NOMO-1 (cell line): ENCODE measurements at regions not wholly inside any gene's neighbourhood (a gene's known extent, or its start where the extent isn't known, plus 50 kb on each side); places are given as distances from the start of the nearest gene placed in this dataset.
"Not testable (repeated sequence)": the region's sequence is repeated elsewhere in the genome, so short reads cannot be mapped to it uniquely, and the experiment has no call there.

Experiments used
- DNase-seq, 2 experiments: peaks; one replicate each; lab custom pipeline; 2025; ENCODE audit not compliant: unreplicated experiment in 2 of 2; lab: John Stamatoyannopoulos, UW

DNA sequence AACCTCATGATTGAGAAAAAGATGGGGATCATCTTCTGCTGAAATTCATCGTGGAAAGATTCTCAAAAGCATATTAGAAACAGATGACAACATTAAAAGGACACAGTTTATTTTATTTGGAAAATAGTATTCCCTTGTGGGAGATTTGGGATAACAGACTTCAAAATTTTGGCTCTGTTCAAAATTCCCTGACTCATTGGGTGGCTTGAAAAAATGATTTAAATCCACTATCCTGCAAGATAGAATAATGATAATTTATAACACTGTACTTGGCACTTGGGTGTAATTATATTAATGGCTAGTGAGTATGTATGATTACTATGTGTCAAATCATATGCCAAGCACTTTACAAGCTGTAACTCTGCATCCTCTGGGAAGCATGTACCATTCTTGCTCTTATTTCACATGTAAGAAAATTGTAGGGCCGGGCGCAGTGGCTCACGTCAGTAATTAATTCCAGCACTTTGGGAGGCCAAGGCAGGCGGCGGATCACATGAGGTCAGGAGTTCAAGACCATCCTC lies 128.8 kb downstream of the LMNTD1 start:
- no peak for DNase-seq

DNA sequence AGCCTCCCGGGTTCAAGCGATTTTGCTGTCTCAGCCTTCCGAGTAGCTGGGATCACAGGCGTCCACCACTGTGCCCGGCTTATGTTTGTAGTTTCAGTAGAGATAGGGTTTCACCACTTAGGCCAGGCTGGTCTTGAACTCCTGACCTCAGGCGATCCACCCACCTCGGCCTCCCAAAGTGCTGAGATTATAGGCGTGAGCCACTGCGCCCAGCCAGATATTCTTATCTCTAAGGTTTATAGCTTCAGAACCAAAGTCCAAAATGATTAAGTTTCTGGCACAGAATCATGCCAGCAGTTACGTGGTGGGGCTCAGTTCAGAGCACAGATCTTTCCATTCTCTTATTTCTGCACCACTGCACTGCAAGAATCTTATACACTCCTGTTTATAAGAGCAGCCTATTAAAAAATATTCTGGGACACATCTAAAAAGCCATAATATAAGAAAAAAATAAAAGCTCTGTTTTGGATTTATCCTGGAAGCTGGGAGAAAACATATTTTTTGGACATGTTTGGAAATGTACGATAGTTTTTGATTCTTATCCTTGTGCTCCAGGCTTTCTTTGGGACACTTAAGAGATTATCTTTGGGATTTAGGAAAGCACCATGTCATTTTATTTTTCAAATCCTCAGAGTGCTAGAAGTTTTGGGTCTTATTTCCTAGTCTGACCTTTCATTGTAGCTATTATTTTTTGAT lies 129.6 kb downstream of the LMNTD1 start:
- DNase-seq, result no peak

DNA sequence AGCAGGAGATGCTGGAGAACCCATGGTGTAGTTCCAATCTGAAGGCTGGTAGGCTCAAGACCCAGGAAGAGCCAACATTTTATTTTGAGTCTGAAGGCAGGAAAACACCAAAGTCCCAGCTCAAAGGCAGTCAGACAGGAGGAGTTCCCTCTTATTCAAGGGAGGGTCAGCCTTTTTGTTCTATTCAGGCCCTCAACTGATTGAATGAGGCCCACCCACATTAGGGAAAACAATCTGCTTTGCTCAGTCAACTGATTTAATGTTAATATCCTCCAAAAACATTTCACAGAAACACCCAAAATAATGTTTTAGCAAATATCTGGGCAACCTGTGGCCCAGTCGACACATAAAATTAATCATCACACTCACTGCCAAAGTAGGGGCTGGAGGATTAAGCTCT lies 130.8 kb downstream of the LMNTD1 start:
- no peak for DNase-seq

DNA sequence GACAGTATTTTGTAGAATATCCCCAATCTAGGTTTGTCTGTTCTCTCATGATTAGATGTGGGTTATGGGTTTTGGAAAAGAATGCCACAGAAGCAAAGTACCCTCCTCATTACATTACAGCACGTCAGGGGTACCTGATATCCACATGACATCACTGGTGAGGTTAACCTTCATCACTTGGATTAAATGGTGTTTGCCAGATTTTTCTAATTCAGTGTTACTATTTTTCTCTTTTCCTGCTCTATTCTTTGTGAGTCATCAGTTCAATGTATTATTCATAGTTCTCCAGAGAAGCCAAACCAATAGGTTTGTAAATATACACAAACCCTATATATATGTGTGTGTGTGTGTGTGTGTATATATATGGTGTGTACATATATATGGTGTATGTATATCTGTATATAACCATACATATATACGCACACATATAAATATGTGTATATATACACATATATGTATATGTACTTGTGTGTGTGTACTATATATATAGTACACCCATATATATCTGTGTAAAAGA lies 131.4 kb downstream of the LMNTD1 start:
- DNase-seq, result no peak

DNA sequence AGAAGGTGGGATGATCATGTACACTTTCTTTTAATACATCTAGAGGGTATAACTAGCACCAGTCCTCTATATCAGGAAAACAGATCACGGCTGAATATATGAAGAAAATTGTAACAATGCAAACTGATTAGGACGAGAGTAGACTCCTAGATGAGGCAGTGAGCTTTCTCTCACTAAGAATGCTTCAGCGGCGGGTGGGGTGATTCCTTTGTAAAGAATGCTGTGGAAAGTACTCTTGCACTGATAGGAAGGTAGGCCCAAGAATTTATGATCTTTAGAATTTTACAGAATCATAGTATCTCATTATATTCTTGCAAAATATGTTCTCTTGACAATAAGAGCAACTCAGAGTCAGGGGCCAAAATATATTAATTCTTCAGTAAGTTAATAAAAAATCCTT lies 133.0 kb downstream of the LMNTD1 start:
- no peak for DNase-seq

DNA sequence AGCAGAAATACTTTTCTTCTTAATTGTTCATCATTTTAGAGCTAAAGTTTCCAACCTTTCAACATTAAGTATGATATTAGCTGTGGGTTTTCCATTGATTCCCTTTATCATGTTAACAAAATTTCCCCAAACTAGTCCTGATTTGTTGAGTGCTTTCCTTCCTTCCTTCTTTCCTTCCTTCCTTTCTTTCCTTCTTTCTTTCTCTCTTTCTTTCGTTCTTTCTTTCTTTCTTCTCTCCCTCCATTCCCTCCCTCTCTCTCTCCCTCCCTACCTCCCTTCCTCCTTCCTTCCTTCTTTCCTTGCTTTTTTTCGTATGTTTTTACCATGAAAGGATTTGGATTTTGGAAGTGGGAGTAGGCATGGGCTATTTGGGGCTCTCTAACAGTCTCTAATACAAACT lies 133.5 kb downstream of the LMNTD1 start:
- no peak for DNase-seq

DNA sequence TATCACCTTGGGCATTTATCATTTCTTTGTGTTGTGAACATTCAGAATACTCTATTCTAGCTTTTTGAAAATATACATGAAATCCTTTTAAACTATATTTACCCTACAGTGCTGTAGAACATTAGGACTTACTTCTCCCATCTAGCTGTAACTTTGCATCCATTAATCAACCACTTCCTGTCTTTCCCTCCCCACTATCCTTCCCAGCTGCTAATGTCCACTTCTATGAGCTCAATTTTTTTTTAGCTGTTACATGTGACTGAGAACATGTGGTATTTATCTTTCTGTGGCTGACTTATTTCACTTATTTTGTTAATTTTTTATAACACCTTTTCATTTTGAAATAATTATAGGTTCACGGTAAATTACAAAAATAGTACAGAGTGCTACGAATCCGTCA lies 136.0 kb downstream of the LMNTD1 start:
- DNase-seq, result no peak

DNA sequence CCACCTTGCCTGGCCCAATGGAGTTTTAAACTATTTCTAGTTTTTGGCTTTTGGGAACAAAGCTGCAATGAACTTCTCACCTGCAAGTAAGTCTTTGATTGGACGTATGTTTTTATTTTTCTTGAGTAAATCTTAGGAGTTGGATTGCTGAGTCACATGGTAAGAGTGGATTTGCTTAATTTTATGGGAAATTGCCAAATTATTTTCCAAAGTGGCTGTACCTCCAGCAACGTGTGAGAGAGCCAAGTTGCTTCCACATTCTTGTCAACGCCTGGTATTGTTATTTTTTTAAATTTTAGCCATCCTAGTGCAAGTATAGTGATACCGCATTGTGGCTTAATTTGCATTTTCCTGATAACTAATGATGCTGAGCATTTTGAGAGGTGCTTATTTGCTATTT lies 136.6 kb downstream of the LMNTD1 start:
- DNase-seq, result no peak

DNA sequence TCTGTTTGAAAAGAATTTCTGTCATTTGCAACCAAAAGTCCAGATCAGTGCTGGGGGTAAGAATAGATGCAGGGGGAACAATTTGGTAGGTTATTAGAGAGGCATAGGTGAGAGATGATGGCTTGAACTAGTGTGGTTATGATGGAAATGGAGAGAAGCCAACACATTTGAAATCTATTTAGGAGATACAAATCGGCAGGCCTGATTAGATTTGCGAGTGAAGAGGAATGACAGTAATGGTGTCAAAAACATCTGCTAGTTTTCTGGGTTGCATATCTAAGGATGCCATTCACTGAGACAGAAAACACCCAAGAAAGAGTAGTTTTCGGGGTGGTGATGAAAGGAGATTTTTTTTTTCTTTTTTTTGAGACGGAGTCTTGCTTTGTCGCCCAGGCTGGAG lies 138.1 kb downstream of the LMNTD1 start:
- DNase-seq, result no peak

DNA sequence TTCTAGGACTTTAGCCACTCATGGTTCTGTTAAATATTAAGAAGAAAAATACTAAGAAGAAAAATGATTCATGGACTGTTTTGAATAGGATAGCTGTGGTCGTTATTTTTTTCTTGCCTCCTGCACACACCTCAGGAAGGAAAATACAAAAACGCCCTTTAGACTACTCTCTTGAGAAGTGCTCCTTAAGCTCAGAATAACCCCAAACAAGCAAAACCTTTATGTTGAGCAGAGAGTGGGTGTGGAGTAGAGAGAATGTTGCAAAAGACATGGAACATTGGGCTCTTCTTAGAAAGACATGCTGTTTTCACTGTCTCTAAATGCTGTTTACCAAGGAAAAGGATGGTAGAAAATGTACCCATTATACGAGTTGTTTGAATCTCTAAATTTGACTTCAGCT lies 140.3 kb downstream of the LMNTD1 start:
- no peak for DNase-seq

DNA sequence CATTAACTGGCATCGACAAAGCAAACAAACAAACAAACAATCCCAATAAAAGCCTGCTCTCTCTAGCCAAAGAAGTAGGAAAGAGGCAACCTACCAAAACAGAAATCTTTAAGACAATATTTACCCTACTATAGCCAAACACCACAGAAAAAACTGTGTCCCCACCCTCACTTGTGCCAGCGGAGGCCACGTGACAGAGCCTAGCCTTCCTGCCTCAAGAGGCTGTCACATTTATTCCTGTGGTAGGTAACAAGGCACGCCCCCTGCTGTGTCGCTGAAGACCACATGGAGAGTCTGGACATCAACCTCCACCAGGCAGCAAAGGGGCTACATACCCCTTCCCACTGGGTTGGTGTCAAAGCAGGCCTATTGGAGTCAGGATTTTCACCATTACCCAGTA lies 148.1 kb downstream of the LMNTD1 start:
- no peak for DNase-seq

DNA sequence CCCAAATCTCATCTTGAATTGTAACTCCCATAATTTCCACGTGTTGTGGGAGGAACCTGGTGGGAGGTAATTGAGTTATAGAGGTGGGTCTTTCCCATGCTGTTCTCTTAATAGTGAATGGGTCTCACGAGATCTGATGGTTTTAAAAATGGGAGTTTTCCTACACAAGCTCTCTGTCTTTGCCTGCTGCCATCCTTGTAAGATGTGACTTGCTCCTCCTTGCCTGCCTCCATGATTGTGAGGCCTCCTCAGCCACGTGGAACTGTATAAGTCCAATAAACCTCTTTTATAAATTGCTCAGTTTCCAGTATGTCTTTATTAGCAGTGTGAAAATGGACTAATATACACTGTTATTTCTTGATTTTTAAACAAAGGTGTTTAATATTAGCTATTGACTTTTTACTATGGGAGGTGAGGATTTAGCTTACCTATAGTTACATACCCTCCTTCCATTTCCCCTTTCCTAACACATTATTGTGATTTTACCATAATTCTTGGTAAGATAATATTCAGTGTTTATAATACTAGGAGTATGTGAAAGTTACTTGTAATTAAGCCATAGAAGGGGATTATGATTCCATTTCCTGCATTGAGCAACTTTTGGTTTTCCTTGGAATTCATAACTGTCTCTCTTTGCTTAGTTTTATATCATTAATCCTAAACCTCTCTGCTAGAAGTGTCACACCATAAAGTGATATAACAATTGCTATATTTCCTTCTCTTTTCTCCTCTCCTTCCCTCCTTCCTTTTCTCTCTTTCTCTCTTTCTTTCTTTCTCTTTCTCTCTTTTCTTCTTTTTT lies 151.0 kb upstream of the KRAS start:
- DNase-seq, result no peak

DNA sequence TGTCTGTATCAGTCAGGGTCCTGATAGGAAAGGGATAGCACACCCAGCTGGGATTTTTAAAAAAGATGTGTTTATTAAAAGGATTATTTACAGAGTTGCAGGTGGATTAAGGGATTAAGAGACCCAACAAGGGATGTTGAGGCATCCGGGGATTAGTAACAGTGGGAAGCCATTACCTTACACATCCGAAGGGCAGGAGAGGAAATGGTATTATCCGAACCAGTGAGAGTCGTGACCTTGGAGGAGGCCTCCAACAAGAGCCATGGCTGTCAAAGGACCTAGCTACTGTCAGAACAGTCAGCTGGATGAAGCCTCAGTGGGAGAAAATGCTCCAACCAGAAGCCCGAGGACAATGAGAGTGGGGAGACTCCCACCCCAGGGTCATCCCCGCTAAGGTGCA lies 146.3 kb upstream of the KRAS start:
- no peak for DNase-seq

DNA sequence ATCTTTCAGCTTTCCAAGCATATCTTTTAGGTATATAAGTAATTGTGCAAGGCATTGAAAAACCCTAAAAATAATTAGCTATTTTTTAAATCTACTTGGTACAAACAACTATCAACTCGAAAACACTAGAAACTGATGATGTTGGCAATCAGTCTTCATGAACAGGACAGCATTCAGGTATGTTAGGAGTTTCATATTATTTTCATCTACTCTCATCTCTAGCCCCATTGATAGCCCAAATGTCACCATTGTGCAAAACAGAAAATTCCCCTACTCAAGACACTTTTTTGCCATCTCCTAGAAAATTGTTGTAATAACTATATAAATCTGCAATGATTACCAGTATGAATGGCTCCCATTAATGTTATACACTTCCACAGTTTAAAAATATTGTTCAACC lies 144.5 kb upstream of the KRAS start:
- DNase-seq, result no peak

DNA sequence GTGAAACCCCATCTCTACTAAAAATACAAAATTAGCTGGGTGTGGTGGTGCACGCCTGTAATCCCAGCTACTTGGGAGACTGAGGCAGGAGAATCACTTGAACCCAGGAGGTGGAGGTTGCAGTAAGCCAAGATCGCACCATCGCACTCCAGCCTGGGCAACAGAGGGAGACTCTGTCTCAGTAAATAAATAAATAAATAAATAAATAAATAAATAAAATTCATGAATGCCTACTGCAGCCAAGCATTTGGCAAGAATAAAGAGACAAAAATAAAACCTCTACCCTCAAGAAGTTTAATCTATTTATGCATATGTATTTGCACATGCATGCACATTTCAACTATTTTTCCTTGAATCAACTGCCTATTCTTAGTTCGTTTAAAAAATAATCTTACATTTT lies 144.0 kb upstream of the KRAS start:
- not testable (repeated sequence) for DNase-seq

DNA sequence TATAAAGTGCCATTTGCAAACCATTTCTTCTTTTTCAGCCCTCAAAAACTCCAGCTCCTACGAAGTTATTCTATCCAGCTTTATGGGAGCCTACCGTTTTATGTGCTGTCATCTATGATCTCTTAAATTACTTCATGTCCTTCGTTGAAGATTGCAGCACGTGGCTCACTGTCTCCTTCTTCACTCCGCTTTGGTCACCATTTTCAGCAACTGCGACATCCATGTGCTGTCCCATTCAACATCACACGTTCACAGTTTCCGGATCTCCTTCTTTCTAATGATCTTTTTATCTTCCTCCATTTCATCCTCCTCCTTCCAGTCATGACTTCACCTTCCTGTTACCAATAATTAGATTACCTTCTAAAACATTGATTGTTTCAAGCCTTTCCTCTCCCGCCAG lies 143.3 kb upstream of the KRAS start:
- no peak for DNase-seq

DNA sequence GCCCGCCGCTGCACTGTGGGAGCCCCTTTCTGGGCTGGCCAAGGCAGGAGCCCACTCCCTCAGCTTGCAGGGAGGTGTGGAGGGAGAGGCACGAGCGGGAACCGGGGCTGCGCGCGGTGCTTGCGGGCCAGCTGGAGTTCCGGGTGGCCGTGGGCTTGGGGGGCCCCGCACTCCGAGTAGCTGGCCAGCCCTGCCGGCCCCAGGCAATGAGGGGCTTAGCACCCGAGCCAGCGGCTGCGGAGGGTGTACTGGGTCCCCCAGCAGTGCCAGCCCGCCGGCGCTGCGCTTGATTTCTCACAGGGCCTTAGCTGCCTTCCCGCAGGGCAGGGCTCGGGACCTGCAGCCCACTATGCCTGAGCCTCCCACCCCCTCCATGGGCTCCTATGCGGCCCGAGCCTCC lies 140.6 kb upstream of the KRAS start:
- DNase-seq, result not testable (repeated sequence)

DNA sequence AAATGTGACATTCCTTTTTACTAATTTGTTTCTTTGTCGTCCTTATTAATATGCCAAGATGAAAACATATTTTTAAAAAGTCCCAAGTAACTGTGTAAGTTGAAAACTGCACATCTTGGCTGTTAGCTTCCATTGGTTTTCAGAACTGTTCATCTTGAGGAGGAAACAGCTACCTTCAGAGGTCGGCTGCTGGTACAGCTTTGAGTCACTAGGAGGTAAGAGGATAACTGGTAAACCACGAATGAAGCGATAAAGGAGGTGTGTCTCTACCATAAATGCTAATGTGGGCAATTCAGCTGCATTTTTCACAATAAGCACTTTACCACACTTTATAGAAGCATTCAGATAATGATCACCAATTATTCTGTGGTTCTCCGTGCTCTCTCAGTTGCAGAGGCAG lies 137.5 kb upstream of the KRAS start:
- DNase-seq, result no peak

DNA sequence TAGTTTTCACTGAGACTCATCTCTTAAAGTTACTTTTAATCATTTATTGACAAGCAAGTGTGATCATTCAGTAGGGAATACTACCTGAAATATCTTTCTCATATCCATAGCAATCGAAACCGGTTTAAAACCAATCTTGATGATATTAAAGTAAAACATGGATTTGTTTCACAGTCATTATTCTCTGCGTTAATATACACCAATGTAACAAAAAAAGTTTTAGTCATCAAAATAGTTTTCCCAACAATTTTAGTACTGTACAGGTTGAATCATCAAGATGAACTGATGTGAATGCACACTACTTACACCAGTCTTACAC lies 137.0 kb upstream of the KRAS start:
- DNase-seq, result no peak

DNA sequence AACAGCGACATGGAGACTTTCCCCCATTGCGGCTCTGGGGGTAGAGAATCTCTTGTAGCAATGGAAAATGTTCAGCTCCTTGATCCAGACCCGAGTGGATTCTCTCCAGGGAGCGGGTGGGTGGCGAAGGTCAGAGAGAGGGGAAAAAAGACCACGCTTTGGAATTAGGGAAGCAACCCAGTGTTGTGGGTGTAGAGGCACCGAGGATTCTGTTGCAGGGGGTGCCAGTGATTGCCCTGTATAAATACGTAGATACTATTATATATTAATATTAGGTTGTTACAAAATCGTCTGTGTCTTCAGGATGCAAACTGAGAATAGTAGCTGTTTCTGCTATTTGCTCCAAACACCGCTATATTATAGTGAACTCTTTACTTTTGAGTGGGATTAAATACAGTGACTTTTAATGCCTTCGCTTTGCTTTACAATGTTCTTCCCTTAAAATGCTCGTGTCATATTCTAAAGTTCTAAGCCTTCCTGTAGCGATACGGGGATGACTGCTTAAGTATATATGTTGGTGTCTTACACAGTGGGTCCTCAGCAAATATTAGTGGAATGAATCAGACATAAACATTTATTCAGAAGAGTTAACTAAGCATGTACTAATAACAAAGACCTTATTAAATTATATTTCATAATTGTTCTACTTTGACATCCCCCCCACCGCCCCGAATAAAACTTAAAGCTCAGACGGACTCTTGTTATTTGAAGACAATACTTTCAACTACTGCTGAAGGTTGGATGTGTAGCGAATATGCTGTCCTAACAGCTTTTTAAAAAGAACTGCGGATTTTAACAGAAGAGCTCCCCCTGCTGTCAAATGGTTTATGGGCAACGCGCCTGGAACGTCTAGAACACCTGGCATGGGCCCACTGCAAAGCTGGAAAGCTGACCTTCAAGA lies 136.4 kb upstream of the KRAS start:
- DNase-seq, result peak; percentile 64 to 88

DNA sequence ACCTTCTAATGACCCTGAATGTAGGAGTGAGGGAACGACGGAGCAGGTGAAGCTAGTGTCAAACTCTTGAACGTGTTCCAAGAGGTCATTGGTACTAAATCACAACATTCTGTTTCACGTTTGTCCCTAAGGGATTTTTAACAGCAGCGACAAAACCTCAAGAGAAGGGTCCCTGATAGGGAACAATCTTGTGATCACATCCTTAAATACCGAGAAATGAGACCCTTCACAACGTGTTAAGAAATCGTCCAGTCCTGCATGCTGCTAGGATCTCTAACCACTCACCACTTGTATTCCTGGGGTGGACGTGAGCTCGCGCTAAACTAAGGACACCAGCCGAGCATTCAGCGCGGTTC lies 134.1 kb upstream of the KRAS start:
- DNase-seq, result no peak
